ENCODE measurements at regions not wholly inside any gene's neighbourhood (a gene's known extent, or its start where the extent isn't known, plus 50 kb on each side); places are given as distances from the start of the nearest gene placed in this dataset.

- Histone ChIP-seq H3K27me3 (no peaks in the 10 kb centered on the region), H3K27ac (no peak overlapping the region), H3K4me1 (no peaks in the 10 kb centered on the region), H3K9me3 (no peaks in the 10 kb centered on the region), H3K36me3 (no peaks in the 10 kb centered on the region), H3K4me3 (no peak overlapping the region)
- DNase-seq: no peak
- intact Hi-C loops (cut with DNase I; ENCODE audit: low total_unique reads): no loop called here
- TF ChIP-seq POLR2A (IDR thresholded peaks at IDR 0.05) (no peak), CTCF (IDR thresholded peaks at IDR 0.05) (no peak)
Observed at GRCh38 chr4:152225680-152226079, 310.2 kb downstream of the FBXW7 start.

GRCh38 chr4:152224721-152225420, 311.0 kb downstream of the FBXW7 start:
- intact Hi-C loops (cut with DNase I; ENCODE audit: low total_unique reads): no loop called here

GRCh38 chr4:152224223-152224622, 311.7 kb downstream of the FBXW7 start:
- Histone ChIP-seq H3K27me3 (no peaks in the 10 kb centered on the region), H3K4me1 (no peaks in the 10 kb centered on the region), H3K4me3 (no peak overlapping the region), H3K36me3 (no peaks in the 10 kb centered on the region), H3K9me3 (no peaks in the 10 kb centered on the region), H3K27ac (no peak overlapping the region)
- no peak for DNase-seq
- intact Hi-C loops (cut with DNase I; ENCODE audit: low total_unique reads): no loop called here
- TF ChIP-seq CTCF (IDR thresholded peaks at IDR 0.05) (no peak), POLR2A (IDR thresholded peaks at IDR 0.05) (no peak)

More at GRCh38 chr4:152224721-152225420, 311.0 kb downstream of the FBXW7 start:
- H3K36me3 ChIP-seq: no peaks in the 10 kb centered on the region
- H3K9me3 ChIP-seq: no peaks in the 10 kb centered on the region
- H3K27ac ChIP-seq: no peak overlapping the region
- DNase-seq: no peak
- H3K4me3 ChIP-seq: no peak overlapping the region
- no peaks in the 10 kb centered on the region for H3K27me3 ChIP-seq
- TF ChIP-seq POLR2A (IDR thresholded peaks at IDR 0.05) (no peak), CTCF (IDR thresholded peaks at IDR 0.05) (no peak)
- H3K4me1 ChIP-seq: no peaks in the 10 kb centered on the region

- no peak overlapping the region for H3K4me3 ChIP-seq
Observed at GRCh38 chr4:152223600-152223999, 312.3 kb downstream of the FBXW7 start.

More at GRCh38 chr4:152223600-152223999, 312.3 kb downstream of the FBXW7 start:
- Histone ChIP-seq H3K9me3 (no peaks in the 10 kb centered on the region), H3K27ac (no peak overlapping the region), H3K36me3 (no peaks in the 10 kb centered on the region), H3K27me3 (no peaks in the 10 kb centered on the region), H3K4me1 (no peaks in the 10 kb centered on the region)
- TF ChIP-seq POLR2A (IDR thresholded peaks at IDR 0.05): no peak
- TF ChIP-seq CTCF (IDR thresholded peaks at IDR 0.05): no peak
- intact Hi-C loops (cut with DNase I; ENCODE audit: low total_unique reads): no loop called here
- DNase-seq: no peak
